ENCODE measurements at regions not wholly inside any gene's neighbourhood (a gene's known extent, or its start where the extent isn't known, plus 50 kb on each side); places are given as distances from the start of the nearest gene placed in this dataset.
"Not testable (repeated sequence)": the region's sequence is repeated elsewhere in the genome, so short reads cannot be mapped to it uniquely, and the experiment has no call there.

DNA sequence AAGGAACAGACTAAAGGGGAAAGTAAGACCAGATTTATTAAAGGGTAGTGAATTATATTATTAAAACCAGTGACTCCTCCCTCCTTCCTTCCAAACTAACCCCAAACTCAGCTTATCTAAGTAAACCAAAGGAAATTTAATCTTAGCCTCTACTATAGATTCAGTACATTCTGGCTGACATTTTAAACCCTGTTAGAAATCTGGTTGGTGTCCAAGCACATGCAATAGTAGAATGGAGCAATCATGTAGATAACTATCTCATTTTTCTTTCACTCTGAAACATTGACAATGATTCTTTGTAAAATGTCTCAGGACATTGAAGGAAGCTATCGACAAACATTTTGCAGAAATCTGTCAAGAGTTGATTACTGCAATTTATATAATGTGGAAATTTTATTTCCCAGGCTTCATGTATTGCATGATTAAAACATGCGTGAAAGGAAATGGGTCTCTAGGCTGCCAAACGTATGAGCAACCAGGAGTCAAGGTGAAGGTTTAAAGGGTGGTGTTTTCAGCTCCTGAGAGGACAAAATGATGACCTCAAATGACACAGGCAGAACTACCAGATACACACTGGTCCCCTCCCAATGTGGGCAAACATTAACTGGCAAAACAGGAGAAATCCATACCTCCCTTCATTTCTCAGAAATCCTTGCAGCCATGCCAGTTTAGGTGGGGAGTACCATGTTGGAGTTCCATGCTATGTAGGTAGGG is 58.2 kb upstream of the RBM47 start:
- no peak for DNase-seq (ENCODE audit: low spot score in 2 of 2, unreplicated experiment in 2 of 2)
- Mint-ChIP-seq H3K27ac (no peak overlapping the region), H3K36me3 (no peaks in the 10 kb centered on the region), H3K4me1 (peaks cover 3% of the 10 kb centered on the region), H3K4me3 (no peak overlapping the region), H3K27me3 (ENCODE audit: low read depth) (no peaks in the 10 kb centered on the region), H3K9me3 (peaks cover 9% of the 10 kb centered on the region)
- TF ChIP-seq, protein P1, sequence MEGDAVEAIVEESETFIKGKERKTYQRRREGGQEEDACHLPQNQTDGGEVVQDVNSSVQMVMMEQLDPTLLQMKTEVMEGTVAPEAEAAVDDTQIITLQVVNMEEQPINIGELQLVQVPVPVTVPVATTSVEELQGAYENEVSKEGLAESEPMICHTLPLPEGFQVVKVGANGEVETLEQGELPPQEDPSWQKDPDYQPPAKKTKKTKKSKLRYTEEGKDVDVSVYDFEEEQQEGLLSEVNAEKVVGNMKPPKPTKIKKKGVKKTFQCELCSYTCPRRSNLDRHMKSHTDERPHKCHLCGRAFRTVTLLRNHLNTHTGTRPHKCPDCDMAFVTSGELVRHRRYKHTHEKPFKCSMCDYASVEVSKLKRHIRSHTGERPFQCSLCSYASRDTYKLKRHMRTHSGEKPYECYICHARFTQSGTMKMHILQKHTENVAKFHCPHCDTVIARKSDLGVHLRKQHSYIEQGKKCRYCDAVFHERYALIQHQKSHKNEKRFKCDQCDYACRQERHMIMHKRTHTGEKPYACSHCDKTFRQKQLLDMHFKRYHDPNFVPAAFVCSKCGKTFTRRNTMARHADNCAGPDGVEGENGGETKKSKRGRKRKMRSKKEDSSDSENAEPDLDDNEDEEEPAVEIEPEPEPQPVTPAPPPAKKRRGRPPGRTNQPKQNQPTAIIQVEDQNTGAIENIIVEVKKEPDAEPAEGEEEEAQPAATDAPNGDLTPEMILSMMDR (IDR thresholded peaks at IDR 0.05; ENCODE audit: unreplicated experiment), result no peak

- peaks cover 9% of the 10 kb centered on the region for H3K9me3 Mint-ChIP-seq
- H3K4me1 Mint-ChIP-seq, result peaks cover 3% of the 10 kb centered on the region
- DNase-seq (ENCODE audit: low spot score in 2 of 2, unreplicated experiment in 2 of 2), result no peak
- no peak overlapping the region for H3K27ac Mint-ChIP-seq
- H3K36me3 Mint-ChIP-seq, result no peaks in the 10 kb centered on the region
- no peak overlapping the region for H3K4me3 Mint-ChIP-seq
- TF ChIP-seq, protein P1 (IDR thresholded peaks at IDR 0.05; ENCODE audit: unreplicated experiment), result no peak
- H3K27me3 Mint-ChIP-seq (ENCODE audit: low read depth), result no peaks in the 10 kb centered on the region
Measured at GRCh38 chr4:40688446-40689095, 58.9 kb upstream of the RBM47 start.

DNA sequence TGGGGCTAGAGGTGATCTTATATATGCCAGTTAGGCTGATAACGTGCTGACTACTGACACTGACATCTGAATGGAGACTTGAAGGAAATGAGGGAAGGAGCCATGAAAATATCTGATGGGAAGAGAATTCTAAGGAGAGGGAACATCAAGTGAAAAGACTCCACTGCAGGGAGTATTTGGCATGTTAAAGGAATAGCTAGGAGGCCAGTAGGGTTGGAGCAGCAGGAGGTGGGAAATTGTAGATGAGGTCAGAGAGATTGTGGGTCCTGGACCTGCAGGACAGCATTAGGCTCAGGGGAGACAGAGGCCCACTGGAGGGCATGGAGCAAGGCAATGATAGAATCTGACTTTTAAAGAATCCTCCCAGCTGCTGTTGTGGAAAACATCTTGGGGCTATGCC is 55.8 kb upstream of the NSUN7 start:
- peaks cover 9% of the 10 kb centered on the region for H3K9me3 Mint-ChIP-seq
- H3K4me1 Mint-ChIP-seq, result peaks cover 4% of the 10 kb centered on the region
- no peak for DNase-seq (ENCODE audit: low spot score in 2 of 2, unreplicated experiment in 2 of 2)
- no peaks in the 10 kb centered on the region for H3K36me3 Mint-ChIP-seq
- H3K27me3 Mint-ChIP-seq (ENCODE audit: low read depth), result no peaks in the 10 kb centered on the region
- no peak overlapping the region for H3K27ac Mint-ChIP-seq
- TF ChIP-seq, protein P1 (IDR thresholded peaks at IDR 0.05; ENCODE audit: unreplicated experiment), result no peak
- H3K4me3 Mint-ChIP-seq, result no peak overlapping the region

- not testable (repeated sequence) for H3K27ac Mint-ChIP-seq; H3K4me3 Mint-ChIP-seq; H3K36me3 Mint-ChIP-seq; DNase-seq (ENCODE audit: low spot score in 2 of 2, unreplicated experiment in 2 of 2); H3K9me3 Mint-ChIP-seq; H3K27me3 Mint-ChIP-seq (ENCODE audit: low read depth)
- peaks cover 14% of the 10 kb centered on the region for H3K4me1 Mint-ChIP-seq
Measured at GRCh38 chr4:40697476-40697875, 52.3 kb upstream of the NSUN7 start.

DNA sequence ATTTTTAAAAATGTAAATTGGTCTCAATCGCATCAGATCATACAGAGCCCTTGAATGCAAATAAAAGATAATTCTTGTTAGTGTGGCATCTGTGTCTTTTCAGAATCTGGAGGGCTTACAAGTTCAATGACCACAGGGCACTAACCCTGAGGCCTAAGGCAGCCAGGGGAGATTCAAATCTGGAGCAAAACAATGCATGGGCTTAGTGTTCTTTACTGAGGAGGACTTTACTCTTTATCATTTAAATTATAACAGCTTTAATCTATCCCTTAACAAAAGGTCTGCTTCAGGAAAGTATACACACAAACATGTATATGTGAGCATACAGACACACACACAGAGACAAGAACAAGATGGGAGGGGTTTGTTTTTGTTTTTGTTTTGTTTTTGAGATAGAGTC is 51.0 kb upstream of the NSUN7 start:
- H3K9me3 Mint-ChIP-seq, result no peaks in the 10 kb centered on the region
- H3K36me3 Mint-ChIP-seq, result no peaks in the 10 kb centered on the region
- no peak for DNase-seq (ENCODE audit: low spot score in 2 of 2, unreplicated experiment in 2 of 2)
- peaks cover 21% of the 10 kb centered on the region for H3K4me1 Mint-ChIP-seq
- H3K4me3 Mint-ChIP-seq, result no peak overlapping the region
- TF ChIP-seq, protein P1 (IDR thresholded peaks at IDR 0.05; ENCODE audit: unreplicated experiment), result no peak
- peak overlapping the region; percentile 53 for H3K27ac Mint-ChIP-seq
- no peaks in the 10 kb centered on the region for H3K27me3 Mint-ChIP-seq (ENCODE audit: low read depth)

GRCh38 chr4:40699648-40700047 is 50.1 kb upstream of the NSUN7 start:
- TF ChIP-seq, protein P1 (IDR thresholded peaks at IDR 0.05; ENCODE audit: unreplicated experiment), result no peak
- no peaks in the 10 kb centered on the region for H3K27me3 Mint-ChIP-seq (ENCODE audit: low read depth)
- no peak overlapping the region for H3K4me3 Mint-ChIP-seq
- H3K4me1 Mint-ChIP-seq, result peaks cover 18% of the 10 kb centered on the region
- H3K36me3 Mint-ChIP-seq, result no peaks in the 10 kb centered on the region
- DNase-seq (ENCODE audit: low spot score in 2 of 2, unreplicated experiment in 2 of 2), result no peak
- H3K27ac Mint-ChIP-seq, result no peak overlapping the region
- no peaks in the 10 kb centered on the region for H3K9me3 Mint-ChIP-seq
